Natural killer cell treated with Interleukin-12 subunit alpha and Interleukin-12 subunit beta and Interleukin-15 and Interleukin-18, amount 100 ng/mL, for 72 hours (primary cell): ENCODE measurements at regions not wholly inside any gene's neighbourhood (a gene's known extent, or its start where the extent isn't known, plus 50 kb on each side); places are given as distances from the start of the nearest gene placed in this dataset.
"Not testable (repeated sequence)": the region's sequence is repeated elsewhere in the genome, so short reads cannot be mapped to it uniquely, and the experiment has no call there.

Source experiments
- ATAC-seq, 2 donors: fragments of 150-1000 bp; cut with Tn5 transposase in 1 of 2; sonication (Bioruptor Pico), chemical (Tn5 transposase) in 1 of 2; 2 replicates each; pipeline ENCODE4 v1.10.0; 2021
- DNase-seq: peaks from one replicate; pipeline ENCODE4 v3.0.0; 2022; ENCODE audit warnings: low spot score
- H3K27ac Mint-ChIP-seq, 2 donors: 1 replicate in 1 of 2; 2 replicates in 1 of 2; pipeline ENCODE4 v1.8.0; 2022; ENCODE audit warnings: mixed read lengths in 2 of 2, mild to moderate bottlenecking in 1 of 2, moderate library complexity in 1 of 2
- H3K27me3 Mint-ChIP-seq, 2 donors: 1 replicate in 1 of 2; 2 replicates in 1 of 2; pipeline ENCODE4 v1.8.0; 2022; ENCODE audit warnings: mixed read lengths in 2 of 2
- H3K36me3 Mint-ChIP-seq: one replicate; pipeline ENCODE4 v1.8.0; 2022; ENCODE audit warnings: mixed read lengths
- H3K4me1 Mint-ChIP-seq, 2 donors: 1 replicate in 1 of 2; 2 replicates in 1 of 2; pipeline ENCODE4 v1.8.0; 2022; ENCODE audit warnings: low read depth in 2 of 2, mixed read lengths in 2 of 2, mild to moderate bottlenecking in 1 of 2
- H3K4me3 Mint-ChIP-seq: one replicate; pipeline ENCODE4 v1.8.0; 2022; ENCODE audit warnings: mixed read lengths
- H3K9me3 Mint-ChIP-seq: 2 replicates; pipeline ENCODE4 v1.8.0; 2022; ENCODE audit warnings: mixed read lengths

DNA sequence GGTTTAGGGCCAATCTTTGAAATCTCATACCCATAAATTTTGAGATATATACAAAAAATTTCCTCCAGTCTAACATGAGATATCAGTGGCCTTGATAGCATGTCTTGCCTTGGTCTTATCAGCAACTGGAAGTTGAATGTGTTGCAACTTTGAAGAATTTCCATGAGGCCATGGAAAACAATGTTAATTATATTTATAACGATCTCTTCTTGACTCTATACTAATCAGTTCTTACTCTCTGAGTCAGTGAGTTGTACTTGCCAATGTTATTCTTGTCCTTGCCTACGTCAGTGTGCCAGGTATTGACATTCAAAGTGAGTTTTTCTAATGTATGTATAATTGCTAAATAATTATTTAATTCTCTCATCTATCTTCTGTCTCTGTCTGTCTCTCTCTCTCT lies 535.1 kb downstream of the KCNA4 start:
- no peaks in the 10 kb centered on the region for H3K36me3 Mint-ChIP-seq
- DNase-seq (no peak), ATAC-seq (no peak)
- no peaks in the 10 kb centered on the region for H3K27me3 Mint-ChIP-seq
- no peaks in the 10 kb centered on the region for H3K4me1 Mint-ChIP-seq
- H3K9me3 Mint-ChIP-seq, result peaks cover 6% of the 10 kb centered on the region
- H3K4me3 Mint-ChIP-seq, result no peak overlapping the region
- H3K27ac Mint-ChIP-seq, result no peak overlapping the region

DNA sequence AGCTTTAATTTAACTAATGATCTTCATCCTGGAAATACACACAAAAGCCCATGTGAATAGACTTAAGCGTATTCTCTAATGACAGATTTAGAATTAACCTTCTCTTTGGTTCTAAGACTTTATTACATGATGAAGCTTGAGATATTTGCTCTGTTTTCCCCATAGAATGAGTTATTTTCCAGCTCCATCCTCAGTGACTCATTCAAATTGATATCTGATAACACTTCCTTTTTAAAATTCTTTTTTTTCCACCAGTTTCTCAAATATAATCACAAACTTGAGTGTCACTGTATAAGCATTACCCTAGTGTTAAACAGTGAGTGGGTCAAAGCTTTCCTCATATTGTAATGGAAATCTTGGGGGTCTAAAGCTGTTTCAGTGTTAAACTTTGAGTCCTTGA lies 535.8 kb downstream of the KCNA4 start:
- no peak overlapping the region for H3K4me3 Mint-ChIP-seq
- H3K9me3 Mint-ChIP-seq, result peaks cover 6% of the 10 kb centered on the region
- ATAC-seq, result no peak
- no peak for DNase-seq
- no peak overlapping the region for H3K27ac Mint-ChIP-seq
- no peaks in the 10 kb centered on the region for H3K4me1 Mint-ChIP-seq
- no peaks in the 10 kb centered on the region for H3K36me3 Mint-ChIP-seq
- no peaks in the 10 kb centered on the region for H3K27me3 Mint-ChIP-seq

DNA sequence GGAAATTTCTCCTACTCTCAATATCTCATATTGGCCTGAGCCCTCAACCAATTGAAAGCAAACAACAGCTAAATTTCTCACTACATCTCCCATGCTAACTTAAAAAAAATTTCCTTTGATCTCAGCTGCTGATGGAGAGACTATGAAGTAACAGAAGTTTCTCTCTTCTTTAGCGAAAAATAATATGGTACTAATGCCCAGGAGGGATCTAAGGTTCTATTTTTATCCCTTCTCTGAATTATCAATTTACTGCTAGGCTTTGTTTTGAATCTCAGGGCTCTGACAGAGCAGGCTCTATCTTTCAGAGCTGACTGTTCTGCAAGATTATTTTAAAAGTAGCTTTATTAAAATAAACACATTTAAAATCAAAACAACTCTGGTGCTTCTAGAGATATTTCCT lies 558.6 kb downstream of the KCNA4 start:
- H3K4me1 Mint-ChIP-seq, result no peaks in the 10 kb centered on the region
- no peaks in the 10 kb centered on the region for H3K36me3 Mint-ChIP-seq
- no peak overlapping the region for H3K4me3 Mint-ChIP-seq
- no peaks in the 10 kb centered on the region for H3K27me3 Mint-ChIP-seq
- ATAC-seq (no peak), DNase-seq (no peak)
- H3K27ac Mint-ChIP-seq, result no peak overlapping the region
- peaks cover 9% of the 10 kb centered on the region for H3K9me3 Mint-ChIP-seq

DNA sequence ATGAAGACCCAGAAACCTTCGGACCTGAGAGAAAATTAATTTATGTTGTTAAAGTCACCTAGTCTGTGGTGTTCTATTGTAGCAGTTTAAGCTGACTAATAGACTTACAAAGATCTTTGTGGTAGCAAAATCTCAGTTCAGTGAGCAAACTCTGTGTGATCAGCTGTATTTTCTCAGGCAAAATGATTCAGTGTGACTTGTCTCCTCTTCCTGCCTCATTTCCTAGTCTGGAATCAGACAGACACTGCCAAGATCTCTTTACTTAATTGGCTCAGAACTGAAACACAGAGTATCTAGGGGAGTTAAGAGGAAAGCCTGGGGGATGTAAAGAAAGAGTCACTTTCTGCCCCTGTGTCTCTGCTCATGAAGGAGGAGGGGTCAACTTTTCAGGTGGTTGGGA lies 564.7 kb downstream of the KCNA4 start:
- DNase-seq, result no peak
- ATAC-seq, result no peak
- Mint-ChIP-seq H3K4me3 (no peak overlapping the region), H3K36me3 (no peaks in the 10 kb centered on the region), H3K27me3 (no peaks in the 10 kb centered on the region), H3K4me1 (no peaks in the 10 kb centered on the region), H3K27ac (no peak overlapping the region), H3K9me3 (peaks cover 3% of the 10 kb centered on the region)

DNA sequence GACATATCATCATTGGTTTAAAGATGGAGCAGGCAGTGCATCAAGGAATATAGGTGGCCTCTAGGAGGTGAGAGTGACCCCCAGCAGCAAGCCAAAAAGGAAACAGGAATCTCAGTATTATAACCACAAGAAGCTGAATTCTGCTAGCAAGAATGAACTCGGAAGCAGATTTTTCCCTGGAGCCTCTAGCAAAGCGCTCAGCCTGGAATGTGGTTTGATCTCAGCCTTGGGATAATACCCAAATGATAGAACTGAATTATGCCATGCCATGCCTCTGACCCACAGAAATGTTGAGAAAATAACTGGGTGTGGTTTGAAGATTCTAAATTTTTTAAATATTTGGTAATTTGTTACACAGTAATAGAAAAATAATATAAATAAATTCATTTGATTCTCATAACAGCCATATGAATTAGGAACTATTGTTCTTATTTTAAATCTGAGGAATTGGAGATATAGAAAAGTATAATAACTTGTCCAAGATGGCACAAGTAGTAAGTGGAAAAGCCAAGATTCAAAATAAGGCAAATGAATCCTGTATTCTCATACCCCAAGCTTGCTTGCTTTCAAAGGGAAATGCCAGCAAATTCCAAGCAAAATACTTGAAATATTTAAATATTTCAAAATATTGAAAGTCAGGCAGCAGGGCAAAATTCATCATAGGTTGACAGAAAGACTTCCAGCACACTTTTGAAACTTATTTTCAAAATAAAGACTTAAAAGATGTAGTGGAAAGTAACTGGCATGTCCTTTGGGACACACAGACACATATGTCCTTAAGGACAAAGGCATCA lies 567.4 kb downstream of the KCNA4 start:
- Mint-ChIP-seq H3K27me3 (no peaks in the 10 kb centered on the region), H3K4me3 (no peak overlapping the region), H3K36me3 (no peaks in the 10 kb centered on the region), H3K9me3 (peaks cover 11% of the 10 kb centered on the region), H3K4me1 (no peaks in the 10 kb centered on the region), H3K27ac (no peak overlapping the region)
- ATAC-seq (no peak), DNase-seq (no peak)

DNA sequence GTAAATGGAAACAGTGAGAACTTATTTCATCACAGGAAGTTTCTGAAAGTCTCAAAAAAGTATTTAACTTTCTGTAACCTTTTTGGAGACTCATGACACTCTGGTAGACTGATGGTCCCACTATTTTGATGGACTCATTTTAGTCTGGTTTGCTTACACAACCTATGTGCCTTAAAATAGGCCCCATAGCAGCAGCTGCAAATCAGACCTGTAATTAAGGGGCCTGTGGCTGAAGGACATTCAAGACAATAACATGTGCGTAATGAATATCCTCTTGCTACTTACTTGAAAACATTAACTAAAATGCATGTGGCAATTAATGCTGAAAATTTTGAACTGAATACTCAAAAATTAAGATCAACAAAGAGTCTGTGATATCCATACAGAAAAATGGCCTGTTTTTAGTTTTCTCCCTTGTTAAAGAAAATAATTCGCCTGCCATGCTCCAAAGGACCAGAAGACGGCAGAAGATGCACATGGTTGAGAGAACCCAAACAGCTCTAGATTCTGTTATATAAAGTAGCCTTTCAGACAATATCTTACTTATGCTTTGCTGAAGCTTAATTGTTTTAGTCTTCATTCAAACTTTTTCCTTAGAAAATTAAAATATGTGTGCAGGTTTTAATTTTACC lies 568.5 kb downstream of the KCNA4 start:
- Mint-ChIP-seq H3K36me3 (no peaks in the 10 kb centered on the region), H3K27ac (no peak overlapping the region), H3K4me3 (no peak overlapping the region), H3K9me3 (peaks cover 8% of the 10 kb centered on the region), H3K27me3 (no peaks in the 10 kb centered on the region), H3K4me1 (no peaks in the 10 kb centered on the region)
- ATAC-seq (no peak), DNase-seq (no peak)

DNA sequence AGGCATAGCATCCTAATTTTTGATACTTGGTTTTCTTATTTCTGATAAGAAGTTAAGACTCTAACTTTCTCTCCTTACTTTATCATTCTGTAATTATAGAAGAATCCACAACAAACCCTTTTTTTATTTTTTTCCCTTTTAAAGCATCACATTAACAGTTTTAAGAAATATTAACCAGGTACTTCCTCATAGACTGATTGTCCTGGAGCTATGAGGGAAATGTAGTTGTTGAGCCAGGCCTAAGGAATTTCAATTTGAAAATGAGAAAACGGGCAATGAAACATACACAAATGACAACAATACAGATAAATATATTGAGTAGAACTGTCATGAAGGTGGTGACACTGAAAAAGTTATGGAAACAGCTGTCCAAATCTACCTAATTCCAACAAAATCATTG lies 569.0 kb downstream of the KCNA4 start:
- Mint-ChIP-seq H3K27ac (no peak overlapping the region), H3K4me1 (no peaks in the 10 kb centered on the region), H3K4me3 (no peak overlapping the region), H3K9me3 (peaks cover 8% of the 10 kb centered on the region), H3K36me3 (no peaks in the 10 kb centered on the region), H3K27me3 (no peaks in the 10 kb centered on the region)
- DNase-seq, result no peak
- ATAC-seq, result no peak

DNA sequence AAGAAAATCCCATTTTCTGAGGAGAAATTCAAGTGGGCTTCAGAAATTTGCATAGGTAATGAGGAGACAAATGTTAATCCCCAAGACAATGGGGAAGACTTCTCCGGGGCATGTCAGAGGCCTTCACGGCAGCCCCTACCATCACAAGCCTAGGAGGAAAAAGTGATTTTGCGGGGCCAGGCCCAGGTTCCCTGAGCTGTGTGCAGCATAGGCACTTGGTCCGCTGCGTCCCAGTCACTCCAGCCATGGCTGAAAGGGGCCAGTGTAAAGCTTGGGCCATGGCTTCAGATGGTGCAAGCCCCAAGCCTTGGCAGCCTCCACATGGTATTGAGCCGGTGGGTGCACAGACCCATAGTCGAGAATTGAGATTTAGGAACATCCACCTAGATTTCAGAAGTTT lies 570.7 kb downstream of the KCNA4 start:
- Mint-ChIP-seq H3K27me3 (no peaks in the 10 kb centered on the region), H3K36me3 (no peaks in the 10 kb centered on the region), H3K9me3 (peaks cover 8% of the 10 kb centered on the region), H3K4me3 (no peak overlapping the region), H3K4me1 (no peaks in the 10 kb centered on the region), H3K27ac (no peak overlapping the region)
- ATAC-seq (no peak), DNase-seq (no peak)

DNA sequence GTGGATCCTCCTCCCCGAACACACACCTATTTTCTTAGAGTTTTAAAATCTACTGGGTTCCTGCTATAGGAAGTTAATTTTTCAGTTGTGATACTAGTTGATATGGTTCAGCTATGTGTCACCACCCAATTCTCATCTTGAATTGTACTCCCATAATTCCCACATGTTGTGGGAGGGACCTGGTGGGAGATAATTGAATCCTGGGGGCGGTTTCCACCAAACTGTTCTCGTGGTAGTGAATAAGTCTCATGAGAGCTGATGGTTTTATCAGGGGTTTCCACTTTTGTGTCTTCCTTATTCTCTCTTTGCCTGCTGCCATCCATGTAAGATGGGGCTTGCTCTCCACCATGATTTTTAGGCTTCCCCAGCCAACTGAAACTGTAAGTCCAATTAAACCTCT lies 571.6 kb downstream of the KCNA4 start:
- not testable (repeated sequence) for H3K9me3 Mint-ChIP-seq, ATAC-seq, H3K27ac Mint-ChIP-seq, H3K36me3 Mint-ChIP-seq, H3K27me3 Mint-ChIP-seq, H3K4me1 Mint-ChIP-seq, DNase-seq, H3K4me3 Mint-ChIP-seq

DNA sequence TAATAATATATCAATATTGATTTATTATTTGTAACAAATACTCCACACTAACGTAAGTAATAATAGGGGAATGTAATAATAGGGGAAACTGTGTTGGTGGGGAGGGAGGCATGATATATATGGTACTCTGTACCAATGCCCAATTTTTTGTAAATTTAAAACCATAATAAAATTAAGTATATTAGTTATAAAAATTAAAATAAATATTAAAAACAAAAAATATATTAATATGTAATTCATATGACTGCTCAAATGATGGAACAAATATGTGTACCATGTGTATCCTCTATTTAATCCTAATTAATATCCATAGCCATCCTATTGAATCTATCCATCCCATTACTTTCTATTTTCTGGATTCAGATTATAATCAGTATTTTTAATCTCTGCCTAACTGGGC lies 578.0 kb downstream of the KCNA4 start:
- no peak overlapping the region for H3K4me3 Mint-ChIP-seq
- no peaks in the 10 kb centered on the region for H3K27me3 Mint-ChIP-seq
- no peak overlapping the region for H3K27ac Mint-ChIP-seq
- H3K36me3 Mint-ChIP-seq, result no peaks in the 10 kb centered on the region
- no peaks in the 10 kb centered on the region for H3K4me1 Mint-ChIP-seq
- peaks cover 8% of the 10 kb centered on the region for H3K9me3 Mint-ChIP-seq
- ATAC-seq (no peak), DNase-seq (no peak)

DNA sequence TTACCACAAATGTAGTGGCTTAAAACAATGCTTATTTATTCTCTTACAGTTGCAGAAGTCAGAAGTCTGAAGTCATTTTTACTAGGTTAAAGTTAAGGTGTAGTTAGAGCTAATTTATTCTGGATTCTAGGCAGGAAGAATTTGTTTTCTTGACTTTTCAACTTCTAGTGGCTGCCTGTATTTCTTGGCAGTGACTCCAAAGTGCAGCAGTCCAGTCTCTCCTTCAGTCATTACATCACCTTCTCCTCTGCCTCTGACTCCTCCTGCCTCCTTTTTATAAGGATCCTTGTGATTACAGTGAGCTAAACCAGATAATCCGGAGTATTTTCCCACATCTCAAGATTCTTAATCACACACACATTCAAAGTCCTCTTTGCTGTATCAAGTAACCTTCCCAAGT lies 581.4 kb downstream of the KCNA4 start:
- Mint-ChIP-seq H3K4me3 (no peak overlapping the region), H3K27ac (no peak overlapping the region), H3K36me3 (no peaks in the 10 kb centered on the region), H3K27me3 (no peaks in the 10 kb centered on the region), H3K4me1 (no peaks in the 10 kb centered on the region), H3K9me3 (peaks cover 8% of the 10 kb centered on the region)
- DNase-seq, result no peak
- no peak for ATAC-seq

DNA sequence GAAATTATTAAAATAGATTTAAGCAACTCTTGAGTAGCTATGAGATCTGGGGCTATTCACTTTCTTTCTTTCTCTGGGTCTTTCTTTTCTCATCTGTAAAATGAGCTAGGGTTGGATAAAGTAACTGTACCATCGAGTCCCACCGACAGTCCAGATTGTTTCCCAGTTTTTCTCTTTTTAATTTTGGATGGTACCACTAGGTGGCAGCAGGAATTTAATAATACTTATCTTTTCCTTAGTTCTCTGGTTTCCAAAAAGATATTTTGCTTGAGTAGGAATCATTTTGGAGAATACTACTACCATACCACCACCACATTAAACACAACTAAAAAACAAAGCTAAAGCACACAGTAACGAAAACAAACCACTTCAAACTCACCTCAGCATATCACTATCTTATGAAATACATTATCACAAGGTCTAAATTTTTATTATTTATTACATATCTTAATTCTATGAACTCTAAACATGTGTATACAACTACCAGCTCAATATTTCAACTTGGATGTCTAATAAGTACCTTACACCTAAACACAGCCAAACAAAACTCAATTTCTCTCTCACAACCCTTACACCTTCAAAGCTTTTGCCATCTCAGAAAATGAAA lies 584.0 kb downstream of the KCNA4 start:
- DNase-seq (no peak), ATAC-seq (no peak)
- H3K36me3 Mint-ChIP-seq, result no peaks in the 10 kb centered on the region
- no peaks in the 10 kb centered on the region for H3K4me1 Mint-ChIP-seq
- peaks cover 10% of the 10 kb centered on the region for H3K9me3 Mint-ChIP-seq
- H3K27me3 Mint-ChIP-seq, result no peaks in the 10 kb centered on the region
- no peak overlapping the region for H3K27ac Mint-ChIP-seq
- H3K4me3 Mint-ChIP-seq, result no peak overlapping the region

DNA sequence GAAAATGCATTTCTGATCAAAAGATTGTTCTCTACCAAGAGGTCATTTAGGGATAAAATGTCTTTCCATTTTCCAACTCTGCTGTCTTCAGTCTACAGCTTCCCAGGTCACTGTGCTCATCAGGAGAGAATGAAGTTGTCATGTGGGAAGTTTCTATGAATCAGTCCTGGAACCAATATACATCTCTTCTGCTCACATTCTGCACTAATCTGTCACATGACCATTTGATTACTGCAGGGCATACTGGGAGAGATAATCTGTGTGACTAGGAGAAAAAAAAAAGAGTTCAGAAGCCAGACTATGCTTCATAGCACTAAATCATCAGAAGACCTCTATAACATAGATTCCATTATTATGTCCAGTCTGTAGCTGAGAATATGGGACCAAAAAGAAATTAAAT lies 611.5 kb downstream of the KCNA4 start:
- H3K4me3 Mint-ChIP-seq, result no peak overlapping the region
- no peaks in the 10 kb centered on the region for H3K4me1 Mint-ChIP-seq
- DNase-seq (no peak), ATAC-seq (no peak)
- peaks cover 20% of the 10 kb centered on the region for H3K9me3 Mint-ChIP-seq
- no peaks in the 10 kb centered on the region for H3K36me3 Mint-ChIP-seq
- no peaks in the 10 kb centered on the region for H3K27me3 Mint-ChIP-seq
- H3K27ac Mint-ChIP-seq, result no peak overlapping the region

DNA sequence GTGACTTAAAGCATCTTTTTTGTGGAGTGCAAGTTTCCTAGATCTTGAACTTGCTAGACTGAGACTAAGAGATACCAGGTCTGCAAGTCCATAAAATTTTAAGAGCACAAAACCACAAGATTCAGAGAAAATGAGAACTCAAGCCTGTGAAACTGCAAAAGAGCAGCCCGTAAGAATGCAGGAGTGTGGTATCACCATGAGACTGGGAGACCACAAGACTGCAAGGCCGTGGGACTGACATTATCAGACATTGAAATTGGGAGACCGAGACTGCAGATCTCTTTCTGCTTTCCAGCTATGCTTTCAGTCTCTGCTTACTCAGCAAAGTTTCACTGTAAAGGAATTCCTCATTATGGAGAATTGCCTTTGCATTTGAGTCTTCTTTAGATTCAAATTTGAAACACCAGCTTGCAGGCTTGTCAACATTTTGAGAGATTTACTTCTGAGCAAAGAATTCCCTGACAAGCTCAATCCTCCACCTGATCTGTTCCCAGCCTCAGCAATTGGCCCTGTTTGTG lies 621.2 kb downstream of the KCNA4 start:
- Mint-ChIP-seq H3K9me3 (peaks cover 15% of the 10 kb centered on the region), H3K4me1 (no peaks in the 10 kb centered on the region), H3K27ac (no peak overlapping the region), H3K27me3 (no peaks in the 10 kb centered on the region), H3K4me3 (no peak overlapping the region), H3K36me3 (peaks cover 5% of the 10 kb centered on the region)
- ATAC-seq, result no peak
- DNase-seq, result no peak
